Stimulated activated naive CD8-positive, alpha-beta T cell treated with anti-CD3 and anti-CD28 coated beads, Interleukin-15, Interleukin-2, amounts not matched to agents 100 U/mL and 50 U/mL, for 24 hours (primary cell): ENCODE measurements at regions not wholly inside any gene's neighbourhood (a gene's known extent, or its start where the extent isn't known, plus 50 kb on each side); places are given as distances from the start of the nearest gene placed in this dataset.
"Not testable (repeated sequence)": the region's sequence is repeated elsewhere in the genome, so short reads cannot be mapped to it uniquely, and the experiment has no call there.

Source experiments
- ATAC-seq: fragments of 150-1000 bp; cut with Tn5 transposase; one replicate; pipeline ENCODE4 v1.10.0; 2021
- DNase-seq: peaks from one replicate; pipeline ENCODE4 v3.0.0; 2021

DNA sequence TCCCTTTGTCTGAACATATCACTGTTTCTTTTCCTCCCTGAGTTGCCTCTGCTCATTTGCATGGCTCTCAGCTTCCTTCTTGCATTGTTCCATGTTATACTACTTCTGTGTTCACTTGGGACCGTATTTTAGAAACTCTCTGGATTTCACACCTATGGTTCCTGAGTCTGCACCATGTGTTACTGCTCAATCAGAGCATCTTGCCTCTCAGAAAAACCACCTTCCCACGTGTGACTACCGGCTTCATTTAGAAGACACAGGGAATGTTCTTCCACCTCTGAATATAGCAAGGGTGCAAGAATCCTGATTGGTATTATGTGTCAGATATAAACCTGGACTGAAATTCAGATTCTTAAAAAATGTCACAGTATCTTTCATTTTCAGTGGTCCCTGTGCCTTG, 731.2 kb downstream of the TDRD15 start:
- no peak for DNase-seq
- no peak for ATAC-seq

DNA sequence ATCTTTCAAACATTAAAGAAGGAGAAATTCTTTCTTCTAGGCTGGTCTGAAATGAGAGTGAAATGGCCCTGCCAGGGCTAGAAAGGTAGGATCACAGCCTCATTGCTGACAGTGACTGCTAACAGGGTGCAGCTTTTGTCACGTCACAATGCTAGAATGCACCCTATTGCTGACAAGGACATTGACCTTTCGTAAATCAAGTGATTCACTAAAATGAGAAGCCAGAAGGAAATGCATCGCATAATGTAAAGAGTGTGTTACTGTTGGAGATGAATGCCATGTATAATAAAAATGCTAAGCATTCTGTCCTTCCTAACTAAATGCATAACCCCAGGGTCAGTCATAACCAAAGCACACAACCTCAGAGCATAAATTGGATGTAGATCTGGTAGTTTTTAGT, 732.9 kb downstream of the TDRD15 start:
- DNase-seq (no peak), ATAC-seq (no peak)

DNA sequence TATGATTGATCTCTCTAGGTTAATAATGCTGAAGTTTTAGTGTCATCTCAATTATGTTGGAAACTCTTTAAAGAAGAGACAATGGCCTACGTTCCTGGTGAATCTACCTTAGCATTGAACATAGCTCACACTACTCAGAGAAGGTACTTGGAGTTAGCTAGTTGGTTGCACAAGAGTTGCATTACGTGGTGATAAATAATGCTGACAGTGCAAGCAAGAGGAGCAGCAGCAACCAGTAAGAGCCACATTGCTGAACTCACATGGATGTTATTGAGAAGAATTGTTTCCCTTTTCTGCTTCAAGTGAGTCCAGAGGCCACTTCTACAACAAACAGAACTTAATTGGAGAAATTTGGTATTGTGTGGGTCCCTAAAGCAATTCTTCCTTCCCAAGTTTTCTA, 737.1 kb downstream of the TDRD15 start:
- DNase-seq = no peak

DNA sequence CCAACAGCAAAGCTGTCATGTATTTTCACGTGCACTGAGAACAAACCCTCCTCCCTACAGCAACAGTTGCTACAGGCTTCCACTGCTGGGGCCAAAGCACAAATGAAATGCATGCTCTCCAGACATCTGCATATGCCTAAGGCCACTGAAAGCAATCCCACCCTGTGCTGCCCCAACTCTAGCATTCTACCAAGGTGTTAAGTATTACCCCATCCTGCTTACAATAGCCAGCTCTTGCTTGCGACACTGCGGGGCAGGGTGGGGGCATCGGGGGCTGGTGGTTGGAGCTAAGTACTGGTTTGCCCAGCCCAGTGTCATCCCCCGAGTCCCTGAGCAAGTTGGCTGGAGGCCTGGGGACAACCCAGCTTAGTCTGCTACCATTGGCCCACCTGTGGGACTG, 742.5 kb downstream of the TDRD15 start:
- ATAC-seq = no peak
- DNase-seq = no peak

More for the DNA sequence above, 737.1 kb downstream of the TDRD15 start:
- no peak for ATAC-seq

DNA sequence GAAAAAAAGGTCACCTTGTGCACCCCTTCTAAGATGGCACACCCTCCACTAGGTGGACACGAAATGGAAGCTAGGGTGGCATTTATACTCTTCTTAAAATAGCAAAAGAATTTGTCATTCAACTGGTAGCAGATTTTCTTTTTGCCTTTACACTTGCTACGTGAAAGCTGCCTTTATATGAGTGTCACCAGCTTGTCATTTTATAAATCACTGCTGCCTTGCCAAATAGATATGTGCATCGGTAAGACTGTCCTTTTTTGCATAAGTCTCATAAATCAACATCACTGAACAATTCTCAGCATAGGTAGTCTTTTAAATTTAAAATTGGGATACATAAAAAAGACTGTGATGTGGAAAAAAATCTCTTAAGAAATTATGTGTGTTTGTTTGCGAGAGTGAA, 764.1 kb downstream of the TDRD15 start:
- ATAC-seq = no peak
- DNase-seq = no peak

DNA sequence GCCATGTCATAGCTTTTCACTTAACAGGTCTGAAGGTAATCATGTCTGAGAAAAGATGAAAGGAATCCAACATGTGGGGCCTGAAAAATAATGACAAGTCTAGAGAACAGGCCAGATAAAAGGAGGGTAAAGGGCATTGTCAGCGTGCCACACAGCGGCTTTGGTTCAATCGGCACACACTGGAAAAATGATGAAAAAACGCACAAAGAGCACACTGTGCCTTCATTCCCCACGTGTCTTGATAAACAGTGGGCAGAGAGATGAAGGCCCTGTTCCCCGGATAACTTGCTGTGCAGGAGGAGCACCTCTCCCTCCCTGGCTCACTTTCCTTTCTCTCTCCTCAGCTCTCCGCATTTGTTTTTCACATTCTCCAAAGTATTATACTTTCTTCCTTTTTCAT, 766.3 kb downstream of the TDRD15 start:
- ATAC-seq (no peak), DNase-seq (no peak)

DNA sequence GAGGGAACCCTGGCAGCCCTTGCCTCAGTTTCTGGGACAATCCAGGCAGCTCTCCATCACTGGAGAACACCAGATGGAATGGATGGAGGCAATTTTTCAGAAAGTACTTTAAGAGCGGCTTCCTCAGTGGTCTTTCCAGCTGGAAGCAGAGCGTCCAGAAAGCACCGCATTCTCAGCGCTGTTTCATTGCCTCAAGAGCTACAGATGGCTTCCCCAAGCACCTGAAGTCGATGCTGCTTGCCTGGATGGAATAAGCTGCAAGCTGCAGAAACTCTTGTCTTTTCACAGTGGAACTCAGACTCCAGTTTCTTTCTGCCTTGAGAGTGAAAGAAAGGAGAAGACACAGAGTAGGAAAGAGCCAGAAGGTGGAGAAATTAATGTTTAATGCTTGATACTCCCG, 766.9 kb downstream of the TDRD15 start:
- no peak for DNase-seq
- ATAC-seq = no peak

DNA sequence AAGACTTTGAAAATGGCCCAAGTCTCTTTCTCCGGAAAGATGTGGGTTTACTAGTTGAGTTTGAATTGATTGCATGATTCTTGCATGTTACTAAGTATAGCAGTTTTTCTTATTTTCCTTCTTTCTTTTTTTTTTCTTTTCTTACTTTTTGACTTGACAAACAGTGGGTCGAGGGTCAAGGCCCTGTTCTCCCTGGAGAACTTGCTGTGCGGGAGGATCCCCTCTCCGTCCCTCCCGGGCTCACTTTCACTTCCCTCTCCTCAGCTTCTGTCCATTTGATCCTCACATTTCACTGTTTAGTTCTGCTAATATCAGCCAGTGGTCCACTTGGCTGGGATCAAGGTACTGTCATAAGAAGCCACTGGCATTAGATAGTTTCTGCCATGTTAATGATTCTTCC, 767.4 kb downstream of the TDRD15 start:
- DNase-seq (no peak), ATAC-seq (no peak)

DNA sequence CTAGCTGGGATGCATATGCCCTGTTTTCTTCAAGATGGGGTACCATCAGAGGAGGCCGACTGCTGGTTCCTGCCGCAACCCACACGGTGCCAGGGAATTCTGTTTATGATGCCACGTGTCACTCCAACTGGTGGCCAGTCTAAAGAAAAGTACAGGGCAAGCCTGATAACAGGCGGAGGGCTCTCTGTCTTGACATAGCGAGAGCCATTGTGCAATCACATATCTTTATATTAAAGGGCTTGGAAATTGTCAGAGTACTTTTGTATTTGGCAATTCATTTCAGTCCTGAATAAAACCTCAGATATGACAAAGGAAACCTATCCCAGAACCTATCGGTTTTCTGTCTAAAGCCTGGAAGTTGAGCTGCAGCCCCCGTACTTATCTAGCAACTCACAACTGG, 768.4 kb downstream of the TDRD15 start:
- no peak for DNase-seq
- no peak for ATAC-seq

DNA sequence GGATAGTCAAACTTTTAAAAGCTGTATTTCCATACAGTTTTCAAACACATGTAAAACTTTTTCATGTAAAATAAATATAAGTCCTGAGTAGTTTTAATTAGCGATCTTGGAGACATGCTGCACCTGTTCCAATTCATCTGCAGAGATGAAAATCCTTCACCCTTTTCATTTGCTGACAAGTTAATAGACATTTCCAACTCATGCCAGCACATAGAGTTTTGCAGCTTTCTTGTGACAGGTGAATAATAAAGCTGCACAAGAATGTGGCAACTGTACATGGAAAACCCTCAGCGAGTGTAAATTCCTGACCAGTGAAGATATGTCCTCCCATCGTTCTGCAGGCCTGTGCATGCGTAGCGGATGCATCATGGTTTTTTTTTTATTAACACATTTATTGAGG, 771.4 kb downstream of the TDRD15 start:
- DNase-seq = no peak

DNA sequence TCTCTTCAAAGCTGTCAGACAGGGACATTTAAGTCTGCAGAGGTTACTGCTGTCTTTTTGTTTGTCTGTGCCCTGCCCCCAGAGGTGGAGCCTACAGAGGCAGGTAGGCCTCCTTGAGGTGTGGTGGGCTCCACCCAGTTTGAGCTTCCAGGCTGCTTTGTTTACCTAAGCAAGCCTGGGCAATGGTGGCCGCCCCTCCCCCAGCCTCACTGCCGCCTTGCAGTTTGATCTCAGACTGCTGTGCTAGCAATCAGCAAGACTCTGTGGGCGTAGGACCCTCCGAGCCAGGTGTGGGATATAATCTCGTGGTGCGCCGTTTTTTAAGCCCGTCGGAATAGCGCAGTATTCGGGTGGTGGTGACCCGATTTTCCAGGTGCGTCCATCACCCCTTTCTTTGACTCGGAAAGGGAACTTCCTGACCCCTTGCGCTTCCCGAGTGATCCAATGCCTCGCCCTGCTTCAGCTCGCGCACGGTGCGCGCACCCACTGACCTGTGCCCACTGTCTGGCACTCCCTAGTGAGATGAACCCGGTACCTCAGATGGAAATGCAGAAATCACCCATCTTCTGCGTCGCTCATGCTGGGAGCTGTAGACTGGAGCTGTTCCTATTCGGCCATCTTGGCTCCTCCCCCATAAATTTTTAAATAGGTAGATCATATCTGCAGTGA, 785.1 kb downstream of the TDRD15 start:
- not testable (repeated sequence) for DNase-seq, ATAC-seq

More for the DNA sequence above, 771.4 kb downstream of the TDRD15 start:
- no peak for ATAC-seq

DNA sequence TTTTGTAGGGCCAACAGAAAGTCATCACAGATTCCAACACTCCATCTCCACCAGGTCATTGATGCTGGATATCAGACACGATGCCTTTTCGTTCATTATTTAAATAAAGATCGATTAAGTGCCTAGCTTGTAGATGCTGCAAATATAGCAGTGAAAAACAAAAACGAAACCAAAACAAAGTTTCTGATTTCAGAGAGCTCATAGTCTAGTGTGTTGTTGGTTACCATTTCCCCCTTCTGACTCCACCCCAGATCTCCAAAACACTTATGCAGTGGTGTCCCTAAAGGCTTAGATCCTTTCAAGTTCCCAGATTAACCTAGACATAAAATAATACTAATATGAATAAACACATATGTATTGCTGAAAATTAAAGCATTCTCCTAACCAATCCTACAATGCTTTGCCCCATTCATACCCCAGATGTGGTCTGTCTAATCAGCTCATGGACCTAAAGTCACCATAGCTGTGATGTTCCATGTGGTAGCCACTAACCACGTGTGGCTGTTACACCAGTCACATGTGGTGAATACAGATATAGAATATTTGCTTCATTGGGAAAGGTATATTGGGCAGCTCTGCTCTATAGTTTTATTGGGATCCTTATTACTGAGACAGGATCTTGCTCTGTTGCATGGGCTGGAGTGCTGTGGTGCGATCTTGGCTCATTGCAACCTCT, 787.2 kb downstream of the TDRD15 start:
- DNase-seq (no peak), ATAC-seq (no peak)

DNA sequence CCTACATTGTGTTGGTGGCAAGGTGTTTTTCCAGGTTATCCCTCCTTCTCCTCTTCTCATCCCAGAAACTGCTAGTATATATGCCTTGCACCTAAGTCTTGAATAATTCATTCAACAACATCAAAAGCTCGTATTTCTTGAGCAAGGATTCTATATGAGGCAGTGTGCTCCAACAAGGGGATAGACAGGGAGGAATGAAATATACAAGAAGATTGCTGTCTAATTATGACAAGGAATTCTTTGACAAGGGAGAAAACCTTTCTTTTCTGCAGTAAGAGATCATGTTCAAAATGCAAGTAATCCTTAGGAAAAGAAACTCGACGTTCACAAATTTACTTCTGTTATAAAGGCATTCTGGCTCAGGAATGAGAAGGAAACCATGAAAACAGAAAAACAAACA, 788.6 kb downstream of the TDRD15 start:
- no peak for DNase-seq
- ATAC-seq = no peak

DNA sequence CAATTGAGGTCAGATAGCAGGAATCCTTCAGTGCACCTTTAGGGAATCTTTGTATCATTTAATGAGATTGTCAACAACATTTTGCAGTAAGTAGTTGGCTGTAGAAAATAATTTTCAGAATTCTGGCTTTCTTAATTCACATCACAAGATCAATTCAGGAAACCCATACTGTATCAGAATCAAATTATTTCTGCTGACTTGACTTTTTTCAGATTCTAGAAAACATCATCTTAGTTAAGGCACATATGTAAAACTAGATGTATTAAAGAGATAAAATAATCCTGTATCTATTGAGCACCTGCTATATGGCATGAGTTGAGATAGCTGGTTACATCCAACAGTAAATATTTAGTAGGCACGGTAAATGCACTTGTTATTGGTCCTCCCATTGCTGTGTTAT, 791.4 kb downstream of the TDRD15 start:
- no peak for DNase-seq
- ATAC-seq = no peak

DNA sequence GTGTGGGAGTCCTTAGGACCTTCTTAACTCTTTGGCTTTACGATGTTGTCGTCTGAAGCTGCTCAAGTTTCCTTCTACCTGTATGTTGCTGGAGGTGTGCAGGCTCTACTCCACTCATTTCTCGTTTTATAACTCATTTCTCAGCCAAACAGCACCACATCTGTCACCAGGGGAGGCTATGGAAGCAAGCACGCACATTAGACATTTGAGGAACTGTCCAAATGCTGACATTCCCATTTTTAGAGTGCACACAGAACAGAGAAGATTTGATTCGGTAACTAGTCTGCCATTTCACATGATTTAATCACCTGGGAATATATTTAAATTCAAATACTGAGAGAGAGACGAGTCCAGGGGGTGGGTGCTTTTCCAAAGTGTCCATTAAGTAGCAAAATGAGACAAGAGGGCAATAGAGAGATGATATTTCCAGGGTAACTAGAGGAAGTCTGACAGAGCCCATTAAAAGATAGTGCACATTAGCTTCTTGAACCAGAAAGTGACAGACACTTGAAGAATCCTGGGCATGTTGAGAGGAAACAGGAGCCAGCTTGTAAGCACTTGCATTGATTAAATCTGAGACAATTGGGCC, 793.3 kb downstream of the TDRD15 start:
- ATAC-seq = no peak
- no peak for DNase-seq

DNA sequence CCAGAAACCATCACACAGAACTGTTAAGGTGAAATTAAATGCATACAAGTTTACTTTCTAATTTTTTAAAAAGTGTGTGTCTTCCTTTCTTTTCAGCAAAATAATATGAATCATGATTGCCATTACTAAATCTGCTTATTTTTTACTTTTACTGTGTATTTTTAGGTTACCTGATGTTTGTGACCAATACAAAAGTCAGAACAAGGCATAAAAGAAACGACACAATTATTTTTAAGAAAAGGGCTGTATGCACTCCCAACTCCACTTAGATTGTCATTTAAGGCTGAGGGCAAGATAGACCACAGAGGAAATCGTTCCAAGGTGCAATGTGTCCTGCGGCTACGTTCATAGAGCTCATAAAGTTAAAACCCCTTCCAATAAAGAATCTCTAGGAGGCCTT, 797.0 kb downstream of the TDRD15 start:
- DNase-seq = no peak
- no peak for ATAC-seq

DNA sequence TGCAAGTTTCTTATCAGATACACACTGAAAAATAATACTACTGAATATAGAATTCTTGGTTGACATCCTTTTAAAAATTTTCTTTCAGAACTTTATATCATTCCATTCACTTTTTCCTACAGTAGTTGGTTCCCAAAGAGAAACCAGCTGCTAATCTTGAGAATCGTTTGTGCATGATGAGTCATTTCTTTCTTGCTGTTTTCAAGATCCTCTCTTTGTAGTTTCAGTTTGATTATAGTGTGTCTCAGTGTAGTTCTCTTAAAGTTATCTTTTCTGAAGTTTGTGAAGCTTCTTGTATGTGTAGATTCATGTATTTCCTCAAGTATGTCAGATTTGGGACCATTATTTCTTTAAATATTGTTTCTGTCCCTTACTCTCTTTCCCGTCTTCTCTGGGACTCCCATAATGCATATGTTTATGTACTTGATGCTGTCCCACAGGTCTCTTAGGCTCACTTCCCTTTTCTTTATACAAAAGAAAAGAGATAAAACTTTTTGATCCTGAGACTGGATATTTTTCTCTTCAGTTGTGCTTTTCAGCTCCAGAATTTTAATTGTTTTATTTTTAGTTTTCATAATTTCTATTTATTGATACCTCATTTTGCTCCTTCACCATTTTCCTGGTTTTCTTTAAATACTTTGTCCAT, 801.0 kb downstream of the TDRD15 start:
- no peak for ATAC-seq
- DNase-seq = no peak

DNA sequence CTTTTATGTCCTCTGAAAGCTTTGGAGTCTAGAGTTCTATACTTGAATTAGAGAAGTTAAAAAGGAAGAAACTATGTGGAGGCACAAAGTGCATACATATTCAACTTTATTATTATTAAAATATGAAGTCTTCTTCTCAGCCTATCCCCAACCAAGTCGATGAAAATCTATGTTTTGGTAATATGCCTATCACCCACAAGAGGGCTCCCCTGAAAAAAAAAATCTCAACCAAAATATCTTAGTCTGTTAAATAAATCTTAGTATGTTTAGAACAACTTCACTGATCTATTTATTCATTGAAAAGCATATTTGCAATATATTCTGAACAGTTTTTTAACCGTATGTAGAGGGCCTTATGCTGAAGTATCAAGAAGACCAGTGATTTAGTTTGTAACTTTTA, 804.5 kb downstream of the TDRD15 start:
- ATAC-seq (no peak), DNase-seq (no peak)

DNA sequence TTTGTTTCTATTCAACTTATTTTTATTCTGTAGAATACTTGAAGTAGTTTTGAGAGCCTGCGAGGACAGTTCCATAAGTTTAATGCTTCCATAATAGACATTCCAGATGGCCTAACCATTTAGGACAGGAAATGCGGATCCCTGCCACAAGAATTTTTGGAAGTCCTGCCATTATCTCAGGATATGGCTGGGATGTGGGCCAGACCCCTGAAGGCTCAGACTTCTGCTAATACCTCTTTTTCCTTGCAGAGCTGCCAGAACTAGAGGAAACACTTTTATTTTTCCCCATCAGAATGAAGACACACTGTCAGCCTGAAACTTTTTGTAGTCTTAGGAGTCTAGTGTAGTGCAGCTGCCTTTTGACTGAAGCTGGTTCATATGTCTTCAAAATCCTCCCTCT, 806.5 kb downstream of the TDRD15 start:
- ATAC-seq (no peak), DNase-seq (no peak)

DNA sequence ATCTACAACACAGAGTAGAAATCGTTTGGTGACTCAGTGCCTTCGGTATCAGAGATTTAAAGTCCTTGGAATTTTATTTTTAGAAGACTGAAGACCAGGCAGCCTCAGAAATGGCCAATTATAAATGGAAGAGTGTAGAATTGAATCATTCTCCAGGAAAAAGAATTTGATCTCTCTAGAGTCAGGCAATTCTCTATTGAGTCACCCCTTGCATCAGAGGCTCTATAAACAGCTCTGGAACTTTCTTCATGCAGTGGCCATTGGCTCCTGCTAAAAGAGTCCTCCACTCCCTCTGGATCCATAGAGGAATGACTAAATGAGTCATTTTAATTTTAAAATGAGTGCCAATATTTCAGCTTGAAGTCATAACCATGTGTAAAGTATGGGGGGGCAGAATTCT, 816.2 kb downstream of the TDRD15 start:
- no peak for DNase-seq
- ATAC-seq = no peak

DNA sequence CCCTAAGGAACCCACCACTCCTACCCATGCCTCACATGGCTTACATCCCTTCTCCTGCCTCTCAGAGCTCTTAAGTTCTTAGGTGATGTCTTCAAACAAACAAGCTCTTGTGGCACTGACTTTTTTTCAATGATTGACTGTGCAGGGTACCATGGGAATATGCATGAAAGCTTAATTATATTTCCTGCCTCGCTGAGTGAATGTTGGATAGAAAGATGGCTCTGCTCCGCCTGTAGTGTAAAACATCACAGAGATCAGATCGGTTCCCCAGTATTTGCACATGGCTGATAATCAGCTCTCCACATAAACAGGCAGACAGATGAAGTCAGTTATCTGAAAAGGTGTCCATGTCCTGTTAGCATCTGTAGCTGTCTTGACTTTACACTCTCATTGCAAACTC, 820.8 kb downstream of the TDRD15 start:
- ATAC-seq (no peak), DNase-seq (no peak)

DNA sequence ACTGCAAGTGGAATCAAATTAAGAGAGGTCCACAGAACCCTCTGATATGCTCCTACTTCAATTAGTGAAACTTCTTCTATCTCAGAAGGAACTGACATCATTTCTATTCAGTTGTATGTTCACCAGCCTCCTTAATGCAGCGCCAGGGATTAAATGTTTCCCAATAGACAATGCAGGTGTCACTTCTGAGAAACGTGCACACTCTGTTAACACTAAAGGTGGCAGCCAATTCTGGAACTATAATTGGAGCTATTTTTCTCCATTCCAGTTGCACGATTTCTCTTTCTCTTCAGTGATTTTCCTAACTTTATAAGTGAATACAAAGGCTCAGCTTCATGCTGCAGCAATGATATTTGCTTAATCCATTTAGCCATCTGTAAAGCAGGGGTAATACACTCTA, 821.9 kb downstream of the TDRD15 start:
- ATAC-seq = no peak
- no peak for DNase-seq

DNA sequence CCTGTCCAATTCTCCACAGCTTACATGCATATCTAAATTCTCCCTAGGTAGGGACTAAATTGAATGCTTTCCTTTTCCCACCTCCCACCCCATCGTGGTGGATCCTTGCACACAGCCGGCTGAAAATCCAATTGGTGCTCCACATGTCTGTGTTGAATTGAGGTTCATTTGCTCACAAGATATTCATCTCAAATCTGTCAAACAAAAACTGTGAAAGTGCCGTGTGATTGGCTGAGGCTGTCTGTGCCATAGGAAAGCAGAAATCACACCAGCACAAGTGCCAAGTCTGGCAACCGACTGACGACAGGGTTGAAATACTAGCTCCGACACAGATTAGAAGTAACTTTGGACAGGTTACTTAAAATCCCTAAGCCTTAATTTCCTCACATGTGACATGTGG, 823.3 kb downstream of the TDRD15 start:
- DNase-seq (no peak), ATAC-seq (no peak)
